GM19438 (cell line): ENCODE measurements at regions not wholly inside any gene's neighbourhood (a gene's known extent, or its start where the extent isn't known, plus 50 kb on each side); places are given as distances from the start of the nearest gene placed in this dataset.

Experiments
- ATAC-seq: cut with Tn5 transposase; IDR thresholded peaks from one replicate; pipeline ENCODE4 v1.9.1; 2021; ENCODE audit warnings: low read depth; ENCODE audit not compliant: unreplicated experiment

- no peak for ATAC-seq
Observed at GRCh38 chr5:73296772-73297171, 123.8 kb downstream of the TMEM174 start.

- no peak for ATAC-seq
Observed at GRCh38 chr5:73295921-73296320, 122.9 kb downstream of the TMEM174 start.

GRCh38 chr5:73295447-73295846, 122.5 kb downstream of the TMEM174 start:
- ATAC-seq: no peak

GRCh38 chr5:73292816-73293459, 119.9 kb downstream of the TMEM174 start:
- ATAC-seq: no peak

GRCh38 chr5:73291873-73292272, 118.9 kb downstream of the TMEM174 start:
- no peak for ATAC-seq

GRCh38 chr5:73290242-73290641, 117.2 kb downstream of the TMEM174 start:
- no peak for ATAC-seq

GRCh38 chr5:73288803-73289720, 116.1 kb downstream of the TMEM174 start:
- no peak for ATAC-seq

- ATAC-seq: no peak
Observed at GRCh38 chr5:73286896-73287295, 113.9 kb downstream of the TMEM174 start.

GRCh38 chr5:73284985-73285384, 112.0 kb downstream of the TMEM174 start:
- ATAC-seq: no peak

GRCh38 chr5:73284220-73284795, 111.3 kb downstream of the TMEM174 start:
- no peak for ATAC-seq

- ATAC-seq: no peak
Observed at GRCh38 chr5:73282923-73283322, 109.9 kb downstream of the TMEM174 start.

GRCh38 chr5:73282383-73282782, 109.4 kb downstream of the TMEM174 start:
- no peak for ATAC-seq

- no peak for ATAC-seq
Observed at GRCh38 chr5:73280821-73281746, 108.1 kb downstream of the TMEM174 start.

- no peak for ATAC-seq
Observed at GRCh38 chr5:73280386-73280785, 107.4 kb downstream of the TMEM174 start.

- no peak for ATAC-seq
Observed at GRCh38 chr5:73279805-73280204, 106.8 kb downstream of the TMEM174 start.

GRCh38 chr5:73278693-73279092, 105.7 kb downstream of the TMEM174 start:
- ATAC-seq: no peak

GRCh38 chr5:73274881-73275663, 102.1 kb downstream of the TMEM174 start:
- ATAC-seq: no peak

GRCh38 chr5:73274121-73274520, 101.1 kb downstream of the TMEM174 start:
- no peak for ATAC-seq

- no peak for ATAC-seq
Observed at GRCh38 chr5:73273379-73274050, 100.5 kb downstream of the TMEM174 start.
